Astrocyte (in vitro differentiated cells and primary cell): ENCODE measurements at regions not wholly inside any gene's neighbourhood (a gene's known extent, or its start where the extent isn't known, plus 50 kb on each side); places are given as distances from the start of the nearest gene placed in this dataset.

ENCODE experiments used
- DNase-seq: peaks from one replicate; pipeline ENCODE4 v3.0.0-alpha.2; 2010; ENCODE audit warnings: low read depth
- FAIRE-seq: peaks from 2 replicates; lab custom pipeline; 2011; peaks lifted over from hg19 to GRCh38; lab: Jason Lieb, UNC
- H2AFZ ChIP-seq: 2 replicates; pipeline ENCODE4 v1.6.0; 2012; ENCODE audit warnings: low read depth, low read length, inconsistent platforms
- H3K27ac ChIP-seq: 2 replicates; pipeline ENCODE4 v1.5.1; 2011; ENCODE audit warnings: low read depth, low read length, inconsistent platforms
- H3K27me3 ChIP-seq: 2 replicates; pipeline ENCODE4 v1.6.0; 2011; ENCODE audit warnings: low read length, inconsistent platforms; ENCODE audit not compliant: insufficient read depth
- H3K36me3 ChIP-seq: 2 replicates; pipeline ENCODE4 v1.5.1; 2011; ENCODE audit warnings: low read length, inconsistent platforms; ENCODE audit not compliant: insufficient read depth
- H3K4me1 ChIP-seq: 2 replicates; pipeline ENCODE4 v1.5.1; 2011; ENCODE audit warnings: low read length, inconsistent platforms; ENCODE audit not compliant: insufficient read depth
- H3K4me2 ChIP-seq: 2 replicates; pipeline ENCODE4 v1.6.0; 2012; ENCODE audit warnings: low read length, inconsistent platforms
- H3K4me3 ChIP-seq: 2 replicates; pipeline ENCODE4 v1.5.1; 2011; ENCODE audit warnings: low read depth, mild to moderate bottlenecking, low read length, inconsistent platforms; ENCODE audit not compliant: insufficient read depth
- H3K79me2 ChIP-seq: 2 replicates; pipeline ENCODE4 v1.6.0; 2012; ENCODE audit warnings: mild to moderate bottlenecking, low read length, inconsistent platforms; ENCODE audit not compliant: insufficient read depth
- H3K9ac ChIP-seq: 2 replicates; pipeline ENCODE4 v1.6.0; 2012; ENCODE audit warnings: mild to moderate bottlenecking, low read length, inconsistent platforms
- H3K9me3 ChIP-seq: 2 replicates; pipeline ENCODE4 v1.5.1; 2012; ENCODE audit warnings: low read depth, mild to moderate bottlenecking, low read length, inconsistent platforms; ENCODE audit not compliant: insufficient read depth
- H4K20me1 ChIP-seq: 2 replicates; pipeline ENCODE4 v1.6.0; 2012; ENCODE audit warnings: low read length, inconsistent platforms; ENCODE audit not compliant: insufficient read depth
- H3K27ac Mint-ChIP-seq: one replicate; pipeline ENCODE4 v1.8.0; 2021; ENCODE audit warnings: mild to moderate bottlenecking, mixed read lengths; ENCODE audit not compliant: unreplicated experiment
- H3K27me3 Mint-ChIP-seq: one replicate; pipeline ENCODE4 v1.8.0; 2021; ENCODE audit warnings: low read depth, mixed read lengths; ENCODE audit not compliant: unreplicated experiment
- H3K36me3 Mint-ChIP-seq: one replicate; pipeline ENCODE4 v1.8.0; 2021; ENCODE audit warnings: low read depth, mixed read lengths; ENCODE audit not compliant: unreplicated experiment
- H3K4me1 Mint-ChIP-seq: one replicate; pipeline ENCODE4 v1.8.0; 2021; ENCODE audit warnings: low read depth, mixed read lengths; ENCODE audit not compliant: unreplicated experiment
- H3K4me3 Mint-ChIP-seq: one replicate; pipeline ENCODE4 v1.8.0; 2021; ENCODE audit warnings: mild to moderate bottlenecking, moderate library complexity, mixed read lengths; ENCODE audit not compliant: unreplicated experiment
- H3K9me3 Mint-ChIP-seq: one replicate; pipeline ENCODE4 v1.8.0; 2021; ENCODE audit warnings: mild to moderate bottlenecking, mixed read lengths; ENCODE audit not compliant: unreplicated experiment
- EZH2 ChIP-seq: IDR thresholded peaks from 2 replicates; pipeline ENCODE4 v1.6.1; 2012; ENCODE audit warnings: mild to moderate bottlenecking, low read length, inconsistent platforms; ENCODE audit not compliant: insufficient read depth
- TF ChIP-seq, protein P1 (sequence below): IDR thresholded peaks from 2 replicates; pipeline ENCODE4 v1.5.1; 2011; ENCODE audit warnings: low read depth, mild to moderate bottlenecking, inconsistent platforms, low read length, moderate library complexity; ENCODE audit not compliant: insufficient read depth

DNA sequence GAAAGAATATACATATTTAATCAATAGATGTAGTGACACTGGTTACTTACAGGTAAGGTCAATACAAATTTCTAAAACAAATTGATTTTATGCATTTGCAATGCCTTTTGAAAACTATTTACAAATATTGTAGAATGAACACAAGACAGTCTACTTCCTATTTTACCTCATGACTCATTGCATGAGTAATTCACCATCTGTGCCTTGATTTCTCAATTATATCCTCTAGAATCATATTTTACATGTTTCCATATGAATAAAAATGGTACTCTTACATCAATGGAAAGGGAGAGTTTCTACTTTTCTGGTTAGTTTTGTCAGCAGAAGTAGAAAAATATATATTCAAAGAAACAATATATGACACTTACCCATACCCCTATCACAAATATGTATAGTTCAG, 203.8 kb upstream of the CDH7 start:
- Mint-ChIP-seq H3K27ac (no peak overlapping the region), H3K27me3 (no peaks in the 10 kb centered on the region), H3K4me1 (no peaks in the 10 kb centered on the region), H3K9me3 (peaks cover 3% of the 10 kb centered on the region), H3K36me3 (no peaks in the 10 kb centered on the region), H3K4me3 (no peak overlapping the region)
- Histone ChIP-seq H2AFZ (no peak overlapping the region), H3K9ac (no peak overlapping the region), H3K79me2 (no peaks in the 10 kb centered on the region), H3K4me1 (no peaks in the 10 kb centered on the region), H3K4me3 (no peak overlapping the region), H3K9me3 (no peaks in the 10 kb centered on the region), H3K27me3 (no peaks in the 10 kb centered on the region), H4K20me1 (no peaks in the 10 kb centered on the region), H3K36me3 (no peaks in the 10 kb centered on the region), H3K4me2 (no peak overlapping the region), H3K27ac (no peak overlapping the region)
- no peak for FAIRE-seq
- no peak for DNase-seq
- TF ChIP-seq, protein P1, sequence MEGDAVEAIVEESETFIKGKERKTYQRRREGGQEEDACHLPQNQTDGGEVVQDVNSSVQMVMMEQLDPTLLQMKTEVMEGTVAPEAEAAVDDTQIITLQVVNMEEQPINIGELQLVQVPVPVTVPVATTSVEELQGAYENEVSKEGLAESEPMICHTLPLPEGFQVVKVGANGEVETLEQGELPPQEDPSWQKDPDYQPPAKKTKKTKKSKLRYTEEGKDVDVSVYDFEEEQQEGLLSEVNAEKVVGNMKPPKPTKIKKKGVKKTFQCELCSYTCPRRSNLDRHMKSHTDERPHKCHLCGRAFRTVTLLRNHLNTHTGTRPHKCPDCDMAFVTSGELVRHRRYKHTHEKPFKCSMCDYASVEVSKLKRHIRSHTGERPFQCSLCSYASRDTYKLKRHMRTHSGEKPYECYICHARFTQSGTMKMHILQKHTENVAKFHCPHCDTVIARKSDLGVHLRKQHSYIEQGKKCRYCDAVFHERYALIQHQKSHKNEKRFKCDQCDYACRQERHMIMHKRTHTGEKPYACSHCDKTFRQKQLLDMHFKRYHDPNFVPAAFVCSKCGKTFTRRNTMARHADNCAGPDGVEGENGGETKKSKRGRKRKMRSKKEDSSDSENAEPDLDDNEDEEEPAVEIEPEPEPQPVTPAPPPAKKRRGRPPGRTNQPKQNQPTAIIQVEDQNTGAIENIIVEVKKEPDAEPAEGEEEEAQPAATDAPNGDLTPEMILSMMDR = no peak
- TF ChIP-seq EZH2 = no peak

DNA sequence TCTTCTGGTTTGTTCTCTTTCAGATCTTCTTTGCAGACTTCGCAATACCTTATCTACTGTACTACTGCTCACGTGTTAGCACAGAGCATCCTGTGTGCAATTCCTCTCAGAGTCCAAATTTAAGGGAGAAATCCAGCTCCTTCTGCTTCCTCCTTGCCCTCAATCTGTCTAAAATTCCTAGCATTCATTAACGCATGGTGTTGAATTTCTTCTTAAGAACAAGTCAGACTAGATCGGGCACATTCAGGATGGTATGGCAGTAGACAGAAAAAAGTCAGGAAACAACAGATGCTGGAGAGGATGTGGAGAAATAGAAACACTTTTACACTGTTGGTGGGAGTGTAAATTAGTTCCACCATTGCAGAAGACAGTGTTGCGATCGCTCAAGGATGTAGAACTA, 206.1 kb upstream of the CDH7 start:
- no peaks in the 10 kb centered on the region for H3K27me3 Mint-ChIP-seq
- Histone ChIP-seq H3K79me2 (no peaks in the 10 kb centered on the region), H3K36me3 (no peaks in the 10 kb centered on the region), H3K4me3 (no peak overlapping the region), H3K4me2 (no peak overlapping the region), H3K27me3 (no peaks in the 10 kb centered on the region), H3K9ac (no peak overlapping the region), H3K9me3 (no peaks in the 10 kb centered on the region), H2AFZ (no peak overlapping the region), H4K20me1 (no peaks in the 10 kb centered on the region), H3K4me1 (no peaks in the 10 kb centered on the region), H3K27ac (no peak overlapping the region)
- no peak overlapping the region for H3K27ac Mint-ChIP-seq
- no peak for TF ChIP-seq EZH2
- TF ChIP-seq, protein P1 = no peak
- no peak for DNase-seq
- FAIRE-seq = no peak
- peaks cover 3% of the 10 kb centered on the region for H3K9me3 Mint-ChIP-seq
- H3K36me3 Mint-ChIP-seq = no peaks in the 10 kb centered on the region
- no peaks in the 10 kb centered on the region for H3K4me1 Mint-ChIP-seq
- no peak overlapping the region for H3K4me3 Mint-ChIP-seq

DNA sequence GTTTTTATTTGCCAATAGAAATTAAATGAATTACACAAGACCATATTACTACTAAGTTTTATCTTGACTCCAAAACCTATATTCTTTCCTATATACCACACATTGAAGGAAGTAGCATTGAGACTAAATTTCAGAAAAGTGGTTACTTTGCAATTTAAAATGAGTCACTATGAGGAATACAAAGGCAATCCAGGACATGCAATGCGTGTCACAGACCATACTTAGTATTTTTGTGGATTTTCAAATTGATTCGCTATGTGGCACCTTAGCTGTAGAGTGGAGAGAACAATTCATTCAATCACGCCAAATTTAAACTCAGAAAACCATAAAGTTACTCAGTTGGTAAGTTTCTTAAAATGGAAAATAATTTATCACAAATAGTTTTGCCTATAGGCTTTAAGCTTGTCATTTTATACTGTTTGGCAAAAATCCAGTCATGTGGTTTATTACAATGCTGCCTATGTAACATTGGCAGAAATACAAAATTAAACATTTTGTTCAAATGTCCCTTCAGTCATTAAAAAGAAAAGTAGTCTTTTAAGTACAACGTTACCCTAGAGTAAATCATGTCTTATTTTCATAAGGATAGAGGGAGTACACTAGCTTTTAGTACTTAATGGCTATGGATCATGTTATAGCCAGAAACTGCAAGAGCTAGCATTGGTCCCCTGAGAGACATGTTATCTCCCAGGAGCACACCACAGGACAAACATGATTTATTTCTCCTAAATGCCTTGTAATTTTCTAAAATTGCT, 222.8 kb upstream of the CDH7 start:
- H3K27ac Mint-ChIP-seq = no peak overlapping the region
- H3K9ac ChIP-seq = no peak overlapping the region
- H3K27ac ChIP-seq = no peak overlapping the region
- H3K4me1 ChIP-seq = no peaks in the 10 kb centered on the region
- H3K27me3 ChIP-seq = no peaks in the 10 kb centered on the region
- no peaks in the 10 kb centered on the region for H3K36me3 ChIP-seq
- H3K4me2 ChIP-seq = no peak overlapping the region
- TF ChIP-seq EZH2 = no peak
- TF ChIP-seq, protein P1 = no peak
- no peaks in the 10 kb centered on the region for H3K79me2 ChIP-seq
- peaks cover 2% of the 10 kb centered on the region for H3K9me3 Mint-ChIP-seq
- H3K27me3 Mint-ChIP-seq = no peaks in the 10 kb centered on the region
- no peaks in the 10 kb centered on the region for H3K9me3 ChIP-seq
- DNase-seq = no peak
- H2AFZ ChIP-seq = no peak overlapping the region
- H3K4me3 ChIP-seq = no peak overlapping the region
- H3K36me3 Mint-ChIP-seq = no peaks in the 10 kb centered on the region
- no peaks in the 10 kb centered on the region for H3K4me1 Mint-ChIP-seq
- FAIRE-seq = no peak
- H3K4me3 Mint-ChIP-seq = no peak overlapping the region
- no peaks in the 10 kb centered on the region for H4K20me1 ChIP-seq
